ENCODE measurements at regions not wholly inside any gene's neighbourhood (a gene's known extent, or its start where the extent isn't known, plus 50 kb on each side); places are given as distances from the start of the nearest gene placed in this dataset.

DNA sequence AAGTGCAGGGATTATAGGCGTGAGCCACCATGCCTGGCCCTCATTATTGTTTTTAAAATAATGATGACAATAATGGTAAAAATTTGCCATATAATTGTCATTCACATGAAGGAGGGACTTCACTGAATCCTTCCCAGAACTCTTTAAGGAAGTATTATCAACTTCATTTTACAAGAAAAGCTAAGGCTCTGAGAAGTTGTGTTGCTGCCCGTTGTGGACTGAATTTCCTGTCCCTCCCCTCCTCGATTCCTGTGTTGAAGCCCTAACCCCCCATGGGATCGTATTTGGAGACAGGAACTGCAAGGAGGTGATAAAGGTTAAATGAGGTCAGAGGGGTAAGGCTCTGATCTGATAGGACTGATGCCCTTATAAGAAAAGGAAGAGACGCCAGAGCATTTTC lies 458.0 kb downstream of the HAPSTR1 start:
- no peak overlapping the region for H3K4me3 ChIP-seq (ENCODE audit: low read depth, low read length)
- TF ChIP-seq, protein P1, sequence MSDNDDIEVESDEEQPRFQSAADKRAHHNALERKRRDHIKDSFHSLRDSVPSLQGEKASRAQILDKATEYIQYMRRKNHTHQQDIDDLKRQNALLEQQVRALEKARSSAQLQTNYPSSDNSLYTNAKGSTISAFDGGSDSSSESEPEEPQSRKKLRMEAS (IDR thresholded peaks at IDR 0.05; ENCODE audit: low read depth, low read length), result no peak
- TF ChIP-seq CTCF (IDR thresholded peaks at IDR 0.05; ENCODE audit: low read depth, low read length), result no peak
- TF ChIP-seq POLR2A (IDR thresholded peaks at IDR 0.05; ENCODE audit: extremely low read depth, insufficient read length), result no peak
- no peak for TF ChIP-seq MYC (IDR thresholded peaks at IDR 0.05; ENCODE audit: low read depth, low read length)
- DNase-seq (ENCODE audit: low read depth), result no peak

- TF ChIP-seq CTCF (IDR thresholded peaks at IDR 0.05; ENCODE audit: low read depth, low read length) (no peak), MYC (IDR thresholded peaks at IDR 0.05; ENCODE audit: low read depth, low read length) (no peak), POLR2A (IDR thresholded peaks at IDR 0.05; ENCODE audit: extremely low read depth, insufficient read length) (no peak)
- TF ChIP-seq, protein P1 (IDR thresholded peaks at IDR 0.05; ENCODE audit: low read depth, low read length), result no peak
- DNase-seq (ENCODE audit: low read depth), result no peak
- no peak overlapping the region for H3K4me3 ChIP-seq (ENCODE audit: low read depth, low read length)
Observed at GRCh38 chr16:9555051-9555450, 463.6 kb downstream of the HAPSTR1 start.

DNA sequence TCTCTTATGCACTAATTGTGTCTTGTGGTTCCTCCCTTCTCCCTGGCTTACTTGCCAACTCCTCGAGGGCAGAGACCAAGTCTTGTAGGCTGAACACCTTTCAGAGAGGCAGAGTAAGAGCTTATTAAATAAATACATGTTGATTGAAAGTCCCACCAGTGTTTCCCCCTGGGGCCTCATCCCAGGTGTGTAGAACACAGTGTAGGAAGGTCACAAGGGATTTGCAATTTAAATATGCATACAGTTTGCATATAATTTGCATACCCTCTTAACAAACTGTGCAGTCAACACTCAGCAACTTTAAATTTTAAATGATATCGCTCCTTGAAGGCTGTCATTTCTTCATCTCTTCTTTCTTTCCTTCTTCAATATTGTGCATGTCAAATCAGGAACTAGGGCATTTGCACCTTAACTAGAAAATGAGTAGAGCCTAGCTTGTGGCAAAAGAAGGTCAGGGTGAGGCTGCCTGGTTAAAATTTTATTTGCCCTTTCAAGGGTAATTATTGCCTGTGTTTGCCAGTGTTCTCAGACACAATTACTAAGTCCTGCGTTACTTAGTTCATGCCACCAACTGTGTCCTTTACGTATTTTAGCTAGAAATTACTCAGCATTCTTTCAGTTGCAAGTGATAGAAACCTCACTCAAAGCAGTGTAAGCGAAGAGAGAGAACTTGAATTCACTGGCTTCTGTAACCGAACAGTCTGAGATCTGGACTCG lies 465.7 kb downstream of the HAPSTR1 start:
- no peak for DNase-seq (ENCODE audit: low read depth)
- TF ChIP-seq, protein P1 (IDR thresholded peaks at IDR 0.05; ENCODE audit: low read depth, low read length), result no peak
- no peak for TF ChIP-seq MYC (IDR thresholded peaks at IDR 0.05; ENCODE audit: low read depth, low read length)
- TF ChIP-seq CTCF (IDR thresholded peaks at IDR 0.05; ENCODE audit: low read depth, low read length), result no peak
- no peak for TF ChIP-seq POLR2A (IDR thresholded peaks at IDR 0.05; ENCODE audit: extremely low read depth, insufficient read length)
- H3K4me3 ChIP-seq (ENCODE audit: low read depth, low read length), result no peak overlapping the region

- no peak overlapping the region for H3K4me3 ChIP-seq (ENCODE audit: low read depth, low read length)
- DNase-seq (ENCODE audit: low read depth), result no peak
- TF ChIP-seq CTCF (IDR thresholded peaks at IDR 0.05; ENCODE audit: low read depth, low read length), result no peak
- no peak for TF ChIP-seq POLR2A (IDR thresholded peaks at IDR 0.05; ENCODE audit: extremely low read depth, insufficient read length)
- TF ChIP-seq MYC (IDR thresholded peaks at IDR 0.05; ENCODE audit: low read depth, low read length), result no peak
- TF ChIP-seq, protein P1 (IDR thresholded peaks at IDR 0.05; ENCODE audit: low read depth, low read length), result no peak
Observed at GRCh38 chr16:9557713-9558112, 466.3 kb downstream of the HAPSTR1 start.

- TF ChIP-seq MYC (IDR thresholded peaks at IDR 0.05; ENCODE audit: low read depth, low read length) (no peak), CTCF (IDR thresholded peaks at IDR 0.05; ENCODE audit: low read depth, low read length) (no peak), POLR2A (IDR thresholded peaks at IDR 0.05; ENCODE audit: extremely low read depth, insufficient read length) (no peak)
- TF ChIP-seq, protein P1 (IDR thresholded peaks at IDR 0.05; ENCODE audit: low read depth, low read length), result no peak
- H3K4me3 ChIP-seq (ENCODE audit: low read depth, low read length), result no peak overlapping the region
- DNase-seq (ENCODE audit: low read depth), result no peak
Observed at GRCh38 chr16:9566099-9566498, 474.7 kb downstream of the HAPSTR1 start.

Measured in NB4 (cell line).